HG03354 (cell line): ENCODE measurements at regions not wholly inside any gene's neighbourhood (a gene's known extent, or its start where the extent isn't known, plus 50 kb on each side); places are given as distances from the start of the nearest gene placed in this dataset.
"Not testable (repeated sequence)": the region's sequence is repeated elsewhere in the genome, so short reads cannot be mapped to it uniquely, and the experiment has no call there.

Experiments
- ATAC-seq: cut with Tn5 transposase; IDR thresholded peaks from one replicate; pipeline ENCODE4 v1.9.1; 2021; ENCODE audit warnings: mild to moderate bottlenecking; ENCODE audit not compliant: unreplicated experiment, poor library complexity, severe bottlenecking

- no peak for ATAC-seq
Measured at GRCh38 chr10:117431160-117431559, 55.9 kb upstream of the PDZD8 start.

GRCh38 chr10:117430535-117430934 is 55.3 kb upstream of the PDZD8 start:
- ATAC-seq: not testable (repeated sequence)

GRCh38 chr10:117429643-117430265 is 54.5 kb upstream of the PDZD8 start:
- ATAC-seq: no peak

DNA sequence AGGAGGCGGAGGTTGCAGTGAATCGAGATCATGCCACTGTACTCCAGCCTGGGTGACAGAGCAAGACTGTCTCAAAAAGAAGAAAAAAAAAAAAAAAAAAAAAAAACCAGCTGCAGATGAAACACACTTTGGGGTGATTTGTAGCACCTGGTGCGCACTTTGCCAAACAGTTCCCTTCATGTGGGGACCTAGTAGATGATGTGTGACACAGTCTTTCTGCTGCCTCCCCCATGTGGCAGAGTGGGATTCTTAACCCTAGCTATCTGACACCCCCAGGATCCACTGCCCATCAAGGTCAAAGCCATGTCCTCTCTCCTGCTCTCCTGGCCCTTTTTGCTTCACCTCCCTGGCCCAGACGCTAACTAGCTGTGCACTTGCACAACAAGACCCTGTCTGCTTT is 52.1 kb upstream of the PDZD8 start:
- ATAC-seq: no peak

- peak; percentile 91 for ATAC-seq
Measured at GRCh38 chr10:117425974-117426566, 50.8 kb upstream of the PDZD8 start.

- no peak for ATAC-seq
Measured at GRCh38 chr10:117424883-117425649, 49.8 kb upstream of the PDZD8 start.
